Chondrocyte (in vitro differentiated cells): ENCODE measurements at regions not wholly inside any gene's neighbourhood (a gene's known extent, or its start where the extent isn't known, plus 50 kb on each side); places are given as distances from the start of the nearest gene placed in this dataset.
A peak's percentile ranks its signal among the peaks of the same experiment; 100 is the strongest.

Source experiments
- DNase-seq: peaks from one replicate; pipeline ENCODE4 v3.0.0; 2021; ENCODE audit warnings: mixed read lengths, low spot score
- H3K27ac Mint-ChIP-seq: one replicate; pipeline ENCODE4 v1.8.0; 2021; ENCODE audit warnings: mild to moderate bottlenecking, moderate library complexity, mixed read lengths; ENCODE audit not compliant: unreplicated experiment
- H3K27me3 Mint-ChIP-seq: 2 replicates; pipeline ENCODE4 v1.8.0; 2021; ENCODE audit warnings: low read depth, mixed read lengths
- H3K36me3 Mint-ChIP-seq: 2 replicates; pipeline ENCODE4 v1.8.0; 2021; ENCODE audit warnings: low read depth, mixed read lengths
- H3K4me1 Mint-ChIP-seq: 2 replicates; pipeline ENCODE4 v1.8.0; 2021; ENCODE audit warnings: low read depth, mild to moderate bottlenecking, mixed read lengths
- H3K4me3 Mint-ChIP-seq: one replicate; pipeline ENCODE4 v1.8.0; 2021; ENCODE audit warnings: mild to moderate bottlenecking, moderate library complexity, mixed read lengths; ENCODE audit not compliant: unreplicated experiment
- H3K9me3 Mint-ChIP-seq: 2 replicates; pipeline ENCODE4 v1.8.0; 2021; ENCODE audit warnings: low read depth, mixed read lengths
- TF ChIP-seq, protein P1 (sequence below): fragments of 200-600 bp; sonication (generic); IDR thresholded peaks from 2 replicates; pipeline ENCODE4 v1.5.0; 2021; ENCODE audit warnings: antibody characterized with exemption, mild to moderate bottlenecking, moderate library complexity

DNA sequence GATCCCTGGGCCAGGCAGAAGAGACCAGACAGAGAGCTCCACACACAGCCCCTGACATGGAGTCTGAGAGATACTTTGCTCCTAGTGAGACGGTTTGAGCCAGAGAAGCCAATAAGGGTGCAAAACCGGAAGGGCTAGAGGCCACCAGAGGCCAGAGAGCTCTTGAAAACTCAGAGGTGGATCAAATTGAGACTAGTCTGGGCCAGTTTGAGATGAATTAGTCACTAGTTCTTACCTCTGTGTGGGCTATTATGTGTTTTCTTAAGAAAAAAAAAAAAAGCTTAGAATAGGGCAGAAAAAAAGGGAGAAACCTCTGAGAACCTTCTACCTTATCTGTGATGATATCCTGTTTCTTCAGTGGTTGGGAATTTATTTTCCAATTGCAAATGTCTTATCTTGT, 110.4 kb upstream of the EDNRA start:
- Mint-ChIP-seq H3K27ac (peak overlapping the region; percentile 60), H3K4me3 (no peak overlapping the region), H3K9me3 (peaks cover 23% of the 10 kb centered on the region), H3K27me3 (no peaks in the 10 kb centered on the region), H3K36me3 (peaks cover 3% of the 10 kb centered on the region), H3K4me1 (peaks cover 56% of the 10 kb centered on the region)
- TF ChIP-seq, protein P1, sequence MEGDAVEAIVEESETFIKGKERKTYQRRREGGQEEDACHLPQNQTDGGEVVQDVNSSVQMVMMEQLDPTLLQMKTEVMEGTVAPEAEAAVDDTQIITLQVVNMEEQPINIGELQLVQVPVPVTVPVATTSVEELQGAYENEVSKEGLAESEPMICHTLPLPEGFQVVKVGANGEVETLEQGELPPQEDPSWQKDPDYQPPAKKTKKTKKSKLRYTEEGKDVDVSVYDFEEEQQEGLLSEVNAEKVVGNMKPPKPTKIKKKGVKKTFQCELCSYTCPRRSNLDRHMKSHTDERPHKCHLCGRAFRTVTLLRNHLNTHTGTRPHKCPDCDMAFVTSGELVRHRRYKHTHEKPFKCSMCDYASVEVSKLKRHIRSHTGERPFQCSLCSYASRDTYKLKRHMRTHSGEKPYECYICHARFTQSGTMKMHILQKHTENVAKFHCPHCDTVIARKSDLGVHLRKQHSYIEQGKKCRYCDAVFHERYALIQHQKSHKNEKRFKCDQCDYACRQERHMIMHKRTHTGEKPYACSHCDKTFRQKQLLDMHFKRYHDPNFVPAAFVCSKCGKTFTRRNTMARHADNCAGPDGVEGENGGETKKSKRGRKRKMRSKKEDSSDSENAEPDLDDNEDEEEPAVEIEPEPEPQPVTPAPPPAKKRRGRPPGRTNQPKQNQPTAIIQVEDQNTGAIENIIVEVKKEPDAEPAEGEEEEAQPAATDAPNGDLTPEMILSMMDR = no peak
- no peak for DNase-seq

DNA sequence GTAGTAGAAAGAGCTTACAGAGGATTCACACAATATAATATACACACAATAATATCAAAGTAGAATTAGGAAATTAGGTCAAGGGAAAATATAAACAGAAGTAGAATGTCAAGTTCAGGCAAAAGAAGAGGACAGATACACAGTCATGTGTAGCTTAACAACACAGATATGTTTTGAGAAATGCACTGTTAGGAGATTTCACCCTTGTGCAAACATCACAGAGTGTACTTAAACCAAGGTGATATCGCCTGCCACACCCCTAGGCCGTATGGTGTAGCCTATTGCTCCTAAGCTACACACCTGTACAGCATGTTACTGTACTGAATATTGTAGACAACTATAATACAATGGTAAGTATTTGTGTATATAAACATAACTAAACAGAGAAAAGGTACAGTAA, 110.0 kb upstream of the EDNRA start:
- Mint-ChIP-seq H3K36me3 (peaks cover 3% of the 10 kb centered on the region), H3K27me3 (no peaks in the 10 kb centered on the region), H3K9me3 (peaks cover 26% of the 10 kb centered on the region), H3K4me3 (no peak overlapping the region), H3K4me1 (peaks cover 52% of the 10 kb centered on the region), H3K27ac (peak overlapping the region; percentile 60)
- TF ChIP-seq, protein P1 = no peak
- no peak for DNase-seq

DNA sequence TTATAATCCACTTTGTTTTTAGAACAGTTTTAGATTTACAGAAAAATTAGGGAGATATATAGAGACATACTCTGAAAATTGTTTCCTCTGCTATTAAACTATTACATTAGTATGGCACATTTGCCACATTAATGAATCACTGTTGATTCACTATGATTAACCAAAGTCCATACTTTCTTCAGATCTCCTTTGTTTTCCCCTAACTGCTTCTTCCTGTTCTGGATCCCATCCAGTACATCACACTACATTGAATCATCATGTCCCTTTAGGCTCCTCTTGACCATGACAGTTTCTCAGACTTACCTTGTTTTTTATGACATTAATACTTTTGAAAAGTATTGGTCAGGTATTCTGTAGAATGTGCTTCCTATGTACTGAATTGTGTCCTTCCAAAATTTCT, 109.2 kb upstream of the EDNRA start:
- Mint-ChIP-seq H3K9me3 (peaks cover 26% of the 10 kb centered on the region), H3K27ac (peak overlapping the region; percentile 33), H3K4me1 (peaks cover 46% of the 10 kb centered on the region), H3K36me3 (peaks cover 3% of the 10 kb centered on the region), H3K27me3 (no peaks in the 10 kb centered on the region), H3K4me3 (no peak overlapping the region)
- no peak for DNase-seq
- TF ChIP-seq, protein P1 = no peak

DNA sequence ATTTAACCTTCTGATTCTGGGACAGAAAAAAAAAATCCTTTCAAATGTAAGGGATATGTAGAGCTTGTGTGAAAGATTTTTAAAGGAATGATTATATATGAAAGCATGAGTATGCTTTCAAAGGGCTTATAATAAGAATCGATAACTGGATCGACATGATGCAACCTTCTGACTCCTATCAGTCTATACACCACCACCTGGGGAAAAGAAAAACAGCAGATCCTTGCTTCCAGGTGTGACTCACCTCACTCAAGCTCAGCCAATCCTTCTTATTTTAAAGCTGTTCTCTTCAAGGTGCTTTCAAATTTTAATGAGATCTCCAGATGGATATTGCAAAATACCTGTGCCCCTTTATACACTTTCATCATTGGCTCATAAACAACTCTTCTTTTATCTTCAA, 102.1 kb upstream of the EDNRA start:
- no peaks in the 10 kb centered on the region for H3K27me3 Mint-ChIP-seq
- TF ChIP-seq, protein P1 = no peak
- H3K27ac Mint-ChIP-seq = no peak overlapping the region
- no peak overlapping the region for H3K4me3 Mint-ChIP-seq
- H3K4me1 Mint-ChIP-seq = no peaks in the 10 kb centered on the region
- peaks cover 8% of the 10 kb centered on the region for H3K36me3 Mint-ChIP-seq
- DNase-seq = no peak
- H3K9me3 Mint-ChIP-seq = peaks cover 29% of the 10 kb centered on the region

DNA sequence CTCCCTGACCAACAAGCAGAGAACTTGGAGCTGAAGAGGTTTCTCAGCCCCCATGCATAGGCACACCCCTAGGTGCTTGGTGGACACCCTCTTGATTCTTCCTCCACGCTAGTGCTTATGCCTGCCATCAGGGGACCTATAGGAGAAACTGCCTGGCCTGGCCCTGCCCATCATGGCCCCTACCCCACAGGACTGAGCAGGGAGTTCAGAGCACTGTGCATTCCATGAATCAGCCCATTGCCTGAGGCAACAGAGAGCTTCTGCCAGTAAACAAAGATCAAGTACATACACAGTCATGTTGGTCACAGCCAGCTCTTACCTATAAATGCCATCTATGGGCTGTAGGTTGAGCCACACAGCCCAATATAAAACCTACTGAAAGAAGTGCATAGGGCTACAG, 99.1 kb upstream of the EDNRA start:
- H3K36me3 Mint-ChIP-seq = peaks cover 5% of the 10 kb centered on the region

More for the DNA sequence above, 99.1 kb upstream of the EDNRA start:
- DNase-seq = no peak
- H3K4me1 Mint-ChIP-seq = no peaks in the 10 kb centered on the region
- TF ChIP-seq, protein P1 = no peak
- no peak overlapping the region for H3K4me3 Mint-ChIP-seq
- no peak overlapping the region for H3K27ac Mint-ChIP-seq
- peaks cover 19% of the 10 kb centered on the region for H3K9me3 Mint-ChIP-seq
- no peaks in the 10 kb centered on the region for H3K27me3 Mint-ChIP-seq
